Upper lobe of right lung (tissue), 1 donor: ENCODE measurements at regions not wholly inside any gene's neighbourhood (a gene's known extent, or its start where the extent isn't known, plus 50 kb on each side); places are given as distances from the start of the nearest gene placed in this dataset.
"Not testable (repeated sequence)": the region's sequence is repeated elsewhere in the genome, so short reads cannot be mapped to it uniquely, and the experiment has no call there.

Experiments used
- ATAC-seq: fragments of 200-7000 bp; cut with Tn5 transposase; one replicate; pipeline ENCODE4 v1.9.1; 2020; ENCODE audit warnings: mild to moderate bottlenecking, moderate library complexity
- DNase-seq: peaks from one replicate; pipeline ENCODE4 v3.0.0-alpha.2; 2020
- H3K27ac ChIP-seq: fragments of 200-600 bp; one replicate; pipeline ENCODE4 v1.8.0; 2022
- H3K27me3 ChIP-seq: fragments of 200-600 bp; one replicate; pipeline ENCODE4 v1.8.0; 2022; ENCODE audit warnings: mild to moderate bottlenecking
- H3K36me3 ChIP-seq: fragments of 200-600 bp; one replicate; pipeline ENCODE4 v1.8.0; 2022
- H3K4me1 ChIP-seq: fragments of 200-600 bp; one replicate; pipeline ENCODE4 v1.8.0; 2022
- H3K4me3 ChIP-seq: fragments of 200-600 bp; one replicate; pipeline ENCODE4 v1.8.0; 2022; ENCODE audit warnings: mild to moderate bottlenecking
- H3K9me3 ChIP-seq: fragments of 200-600 bp; one replicate; pipeline ENCODE4 v1.8.0; 2022
- CTCF ChIP-seq: fragments of 200-600 bp; IDR thresholded peaks from one replicate; pipeline ENCODE4 v1.8.0; 2022; ENCODE audit warnings: antibody characterized with exemption
- intact Hi-C: fragments of 100-400 bp; cut with DNase I; formaldehyde crosslinking; loops from one replicate; pipeline ENCODE4 v1.11.0; 2022
- donor health status: DM: no; HTN: yes; CAD: no; lungs with severe emphysema.

GRCh38 chr4:18690291-18690955 is 668.9 kb upstream of the LCORL start:
- Histone ChIP-seq H3K27me3 (no peaks in the 10 kb centered on the region), H3K9me3 (no peaks in the 10 kb centered on the region), H3K4me3 (no peak overlapping the region), H3K4me1 (no peaks in the 10 kb centered on the region), H3K27ac (no peak overlapping the region), H3K36me3 (no peaks in the 10 kb centered on the region)
- TF ChIP-seq CTCF, result no peak
- DNase-seq (no peak), ATAC-seq (no peak)
- intact Hi-C loops, result no loop called here

- intact Hi-C loops, result no loop called here
- H3K9me3 ChIP-seq, result no peaks in the 10 kb centered on the region
- no peak overlapping the region for H3K4me3 ChIP-seq
- H3K36me3 ChIP-seq, result no peaks in the 10 kb centered on the region
- H3K27me3 ChIP-seq, result no peaks in the 10 kb centered on the region
- DNase-seq, result no peak
- peak; percentile 79 for ATAC-seq
- peak; percentile 86 for TF ChIP-seq CTCF
- H3K27ac ChIP-seq, result no peak overlapping the region
- no peaks in the 10 kb centered on the region for H3K4me1 ChIP-seq
Observed at GRCh38 chr4:18689308-18690115, 668.0 kb upstream of the LCORL start.

- H3K27ac ChIP-seq, ATAC-seq, H3K9me3 ChIP-seq, DNase-seq, H3K4me1 ChIP-seq, H3K36me3 ChIP-seq, H3K27me3 ChIP-seq, H3K4me3 ChIP-seq, intact Hi-C loops: not testable (repeated sequence)
Observed at GRCh38 chr4:18688351-18688750, 666.8 kb upstream of the LCORL start.

DNA sequence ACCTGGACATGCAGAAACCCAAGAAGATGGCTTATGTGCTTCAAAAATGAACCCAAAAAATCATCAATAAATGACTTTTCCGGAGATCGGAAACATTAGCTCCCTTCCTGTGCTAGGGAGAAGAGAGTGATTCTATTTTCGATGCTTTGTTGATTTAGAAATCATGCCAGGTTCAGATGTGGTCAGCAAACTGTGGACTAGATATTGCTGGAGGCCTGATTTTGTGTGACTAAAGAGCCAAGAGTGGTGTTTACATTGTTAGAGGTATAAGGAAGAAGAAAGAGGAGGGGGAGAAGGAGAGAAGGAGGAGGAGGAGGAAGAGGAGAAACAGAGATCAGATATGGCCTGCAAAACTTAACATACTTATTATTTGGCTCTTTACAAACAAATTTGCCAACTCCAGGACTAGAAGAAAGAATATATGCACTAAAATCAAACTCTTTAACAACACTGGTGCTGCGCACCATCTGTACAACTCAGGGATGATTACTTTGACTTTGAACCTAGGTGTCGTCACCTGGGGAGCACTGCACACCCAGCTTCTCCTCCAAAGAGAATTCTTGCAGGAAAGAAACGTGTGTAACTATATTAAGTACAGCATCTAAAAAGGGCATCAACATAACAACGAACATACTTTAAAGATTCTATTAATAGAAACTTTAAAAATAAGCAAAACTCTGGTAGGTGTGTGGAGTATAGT is 664.9 kb upstream of the LCORL start:
- TF ChIP-seq CTCF, result no peak
- no peaks in the 10 kb centered on the region for H3K4me1 ChIP-seq
- no peak overlapping the region for H3K27ac ChIP-seq
- ATAC-seq, result no peak
- no peak for DNase-seq
- H3K36me3 ChIP-seq, result no peaks in the 10 kb centered on the region
- H3K27me3 ChIP-seq, result no peaks in the 10 kb centered on the region
- H3K4me3 ChIP-seq, result no peak overlapping the region
- no peaks in the 10 kb centered on the region for H3K9me3 ChIP-seq
- intact Hi-C loops, result no loop called here

DNA sequence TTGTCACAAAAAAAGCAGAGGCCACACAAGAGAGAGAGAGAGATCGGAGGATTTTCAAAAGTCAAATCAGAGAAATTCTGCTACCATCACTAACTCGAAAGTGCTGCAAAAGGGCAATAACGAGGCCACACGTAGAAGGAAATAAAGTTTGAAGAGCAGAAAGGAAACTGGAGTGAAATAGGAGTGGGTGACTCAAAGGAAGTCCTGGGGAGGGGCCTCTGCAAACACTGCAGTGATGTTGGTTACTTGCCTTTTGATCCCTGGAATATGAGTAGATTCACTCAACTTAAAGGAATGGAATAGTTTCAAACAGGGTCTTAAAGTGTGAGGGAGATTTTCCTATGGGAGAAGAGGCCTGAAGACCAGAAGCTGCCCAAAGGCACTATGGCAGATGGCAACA is 663.4 kb upstream of the LCORL start:
- Histone ChIP-seq H3K27ac (no peak overlapping the region), H3K4me3 (no peak overlapping the region), H3K36me3 (no peaks in the 10 kb centered on the region), H3K9me3 (no peaks in the 10 kb centered on the region), H3K27me3 (no peaks in the 10 kb centered on the region), H3K4me1 (no peaks in the 10 kb centered on the region)
- DNase-seq (no peak), ATAC-seq (no peak)
- intact Hi-C loops, result no loop called here
- TF ChIP-seq CTCF, result no peak

DNA sequence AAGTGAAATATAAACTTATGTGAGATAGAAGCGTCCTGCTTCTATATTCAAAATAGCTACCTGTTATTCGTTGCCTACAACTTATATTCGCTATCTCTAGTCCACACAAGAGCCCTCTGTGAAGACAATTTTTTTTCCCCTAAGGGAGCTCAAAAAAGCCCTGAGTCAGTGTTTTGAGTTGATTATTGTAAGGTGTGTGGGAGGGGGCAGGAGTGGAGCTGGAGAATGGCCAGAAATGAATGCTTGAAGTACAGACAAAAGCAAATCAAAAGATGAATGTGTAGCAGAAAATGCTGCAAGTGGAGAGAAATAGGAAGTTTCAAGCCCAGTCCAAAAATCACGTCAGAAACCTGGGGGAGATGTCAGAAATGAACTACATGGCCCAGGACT is 655.0 kb upstream of the LCORL start:
- Histone ChIP-seq H3K9me3 (no peaks in the 10 kb centered on the region), H3K36me3 (no peaks in the 10 kb centered on the region), H3K4me1 (no peaks in the 10 kb centered on the region), H3K27me3 (no peaks in the 10 kb centered on the region), H3K4me3 (no peak overlapping the region), H3K27ac (no peak overlapping the region)
- intact Hi-C loops, result no loop called here
- no peak for DNase-seq
- TF ChIP-seq CTCF, result no peak
- ATAC-seq, result no peak
